Activated T-cell treated with anti-CD3 and anti-CD28 coated beads, Interleukin-2, amount 50 U/mL, for 48 hours (primary cell): ENCODE measurements at regions not wholly inside any gene's neighbourhood (a gene's known extent, or its start where the extent isn't known, plus 50 kb on each side); places are given as distances from the start of the nearest gene placed in this dataset.

Source experiments
- DNase-seq, 2 experiments: peaks; one replicate each; pipeline ENCODE4 v3.0.0-alpha.2; 2020

DNA sequence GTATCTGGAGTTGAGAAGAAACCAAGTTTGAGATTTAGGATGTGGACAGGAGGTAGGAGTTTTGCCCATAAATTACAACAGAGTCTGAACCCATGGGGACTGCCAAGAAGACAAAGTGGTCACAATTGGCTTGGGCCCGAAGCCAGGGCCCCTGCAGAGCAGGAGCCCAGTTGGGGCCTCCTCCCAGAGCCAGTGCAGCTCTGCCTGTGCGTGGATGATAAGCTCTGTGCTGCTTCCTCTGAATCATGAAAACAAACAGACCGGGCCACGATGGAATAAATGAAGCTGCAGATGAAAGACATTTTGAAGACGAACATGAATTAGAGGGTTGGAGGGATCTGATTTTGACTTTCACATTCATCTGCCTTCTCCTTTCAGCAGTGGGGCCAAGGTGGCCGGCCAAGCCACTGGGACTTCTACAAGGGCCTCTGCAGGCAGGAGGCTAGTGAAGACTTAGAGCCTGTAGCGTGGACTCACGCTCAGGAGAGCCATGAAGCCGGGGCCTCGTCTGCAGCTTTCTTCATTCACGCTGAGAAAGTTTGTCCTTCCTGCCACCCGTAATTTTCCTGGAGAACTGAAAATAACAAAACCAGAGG is 156.8 kb upstream of the LYZL1 start:
- DNase-seq: no peak

DNA sequence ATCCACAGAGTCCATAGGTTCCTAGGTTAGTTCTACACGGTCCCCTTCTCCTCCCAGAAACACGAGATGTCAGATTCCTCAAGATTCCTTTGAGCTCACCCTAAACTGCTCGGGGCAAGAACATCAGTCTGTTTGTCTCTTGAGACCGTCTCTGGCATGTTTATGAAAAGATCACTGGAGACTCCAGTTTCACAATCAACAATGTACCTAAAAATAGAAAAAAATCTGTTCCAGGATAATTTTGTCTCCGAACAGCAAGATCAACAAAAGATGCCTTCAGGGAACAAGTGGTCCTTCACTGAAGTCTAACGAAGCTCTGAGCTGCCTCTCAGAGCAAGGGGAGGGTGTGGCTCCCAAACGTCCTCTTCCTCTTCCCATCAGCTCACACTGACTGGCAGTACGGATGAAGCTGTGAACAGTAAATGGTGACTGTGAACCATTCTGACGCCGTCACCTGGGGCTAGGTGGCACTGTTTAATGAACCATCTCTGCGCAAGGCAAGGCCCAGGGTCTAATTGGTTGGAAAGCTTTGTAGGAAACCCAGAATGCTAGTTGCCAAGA is 156.2 kb upstream of the LYZL1 start:
- no peak for DNase-seq

DNA sequence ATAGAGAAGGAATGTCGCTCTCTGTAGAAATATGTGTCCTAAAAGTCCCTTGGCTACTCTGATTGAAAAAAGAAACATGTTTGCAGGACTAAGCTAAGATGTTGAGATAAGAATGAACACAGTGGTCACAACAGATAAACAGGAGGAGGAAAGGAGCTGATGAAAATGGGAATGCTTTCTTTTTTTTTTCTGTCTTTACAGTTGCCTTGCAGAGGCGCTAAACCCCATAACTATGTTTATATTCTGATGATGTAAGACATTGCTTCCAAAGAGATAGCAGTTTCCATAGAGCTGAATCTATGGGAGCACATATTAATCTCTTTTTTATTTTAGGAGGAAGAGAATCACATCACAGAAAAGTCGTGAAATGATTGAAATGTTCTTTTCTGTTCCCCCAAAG is 153.5 kb upstream of the LYZL1 start:
- DNase-seq: no peak

DNA sequence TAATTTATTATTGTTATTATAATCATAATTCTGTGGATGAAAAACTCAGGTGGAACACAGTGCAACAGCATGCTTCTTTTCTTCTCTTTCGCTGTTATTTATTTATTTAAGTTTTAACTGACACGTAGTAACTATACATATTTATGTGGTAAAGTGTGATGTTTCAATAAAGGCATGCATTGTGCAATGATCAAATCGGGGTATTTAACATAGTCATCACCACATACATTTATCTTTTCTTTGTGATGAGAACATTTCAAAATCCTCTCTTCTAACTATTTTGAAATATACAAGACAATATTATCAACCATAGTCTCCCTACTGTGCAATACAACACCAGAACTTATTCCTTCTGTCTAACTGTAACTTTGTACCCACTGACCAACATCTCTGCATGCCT is 152.5 kb upstream of the LYZL1 start:
- no peak for DNase-seq

DNA sequence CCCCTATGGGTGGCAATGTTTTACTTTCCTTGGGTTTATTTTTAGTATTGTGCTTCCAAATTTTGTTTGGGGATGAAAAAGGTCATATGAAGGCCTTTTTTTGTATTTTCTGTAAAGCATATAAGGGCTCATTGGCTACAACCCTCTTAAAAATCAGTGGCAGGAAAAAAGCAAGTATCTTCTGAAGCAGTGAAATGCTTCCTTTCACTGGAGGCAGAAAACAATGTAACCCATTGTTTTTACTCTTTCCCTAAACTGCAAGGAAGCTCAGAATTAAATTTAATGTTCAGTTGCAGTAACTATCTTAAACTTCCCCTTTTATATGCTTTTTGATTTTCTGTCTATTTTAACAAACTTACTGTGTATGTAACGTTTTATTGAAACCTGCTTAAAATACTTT is 148.7 kb upstream of the LYZL1 start:
- no peak for DNase-seq

DNA sequence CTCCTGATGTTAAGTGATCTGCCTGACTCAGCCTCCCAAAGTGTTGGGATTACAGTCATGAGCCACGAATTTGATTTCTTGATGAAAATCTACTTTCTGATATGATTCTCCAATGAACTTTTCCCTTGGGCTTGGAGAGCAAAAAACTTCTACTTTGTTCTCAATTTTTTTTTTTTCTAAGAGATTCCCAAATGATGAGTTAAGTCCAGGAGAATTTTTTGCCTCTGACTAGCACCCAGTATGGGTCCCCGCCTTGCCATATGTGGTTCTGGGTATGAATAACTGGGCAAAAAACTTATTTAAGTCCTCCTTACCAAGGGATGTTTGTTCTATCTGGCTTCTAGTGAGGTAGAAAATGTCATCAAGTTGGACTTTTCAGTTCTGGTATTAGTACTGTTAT is 147.9 kb upstream of the LYZL1 start:
- DNase-seq: no peak

DNA sequence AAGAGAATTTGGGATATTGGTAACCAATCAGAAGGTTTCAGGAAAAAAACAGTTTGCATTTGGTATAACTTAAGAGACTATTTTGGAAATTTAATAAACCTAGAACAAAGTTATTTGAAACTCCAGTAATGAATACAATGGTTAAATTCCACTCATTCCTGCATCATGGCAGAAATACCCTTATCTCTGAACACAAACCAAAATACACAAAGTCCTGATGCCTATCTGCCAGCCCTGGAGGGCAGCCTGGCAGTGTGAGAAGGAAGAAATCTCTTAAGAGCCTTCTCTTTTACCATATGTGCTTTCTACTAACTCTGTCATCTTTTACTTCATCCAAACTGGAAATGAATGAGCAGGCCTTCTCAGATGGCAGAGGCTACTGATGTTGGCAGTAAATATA is 147.1 kb upstream of the LYZL1 start:
- no peak for DNase-seq

DNA sequence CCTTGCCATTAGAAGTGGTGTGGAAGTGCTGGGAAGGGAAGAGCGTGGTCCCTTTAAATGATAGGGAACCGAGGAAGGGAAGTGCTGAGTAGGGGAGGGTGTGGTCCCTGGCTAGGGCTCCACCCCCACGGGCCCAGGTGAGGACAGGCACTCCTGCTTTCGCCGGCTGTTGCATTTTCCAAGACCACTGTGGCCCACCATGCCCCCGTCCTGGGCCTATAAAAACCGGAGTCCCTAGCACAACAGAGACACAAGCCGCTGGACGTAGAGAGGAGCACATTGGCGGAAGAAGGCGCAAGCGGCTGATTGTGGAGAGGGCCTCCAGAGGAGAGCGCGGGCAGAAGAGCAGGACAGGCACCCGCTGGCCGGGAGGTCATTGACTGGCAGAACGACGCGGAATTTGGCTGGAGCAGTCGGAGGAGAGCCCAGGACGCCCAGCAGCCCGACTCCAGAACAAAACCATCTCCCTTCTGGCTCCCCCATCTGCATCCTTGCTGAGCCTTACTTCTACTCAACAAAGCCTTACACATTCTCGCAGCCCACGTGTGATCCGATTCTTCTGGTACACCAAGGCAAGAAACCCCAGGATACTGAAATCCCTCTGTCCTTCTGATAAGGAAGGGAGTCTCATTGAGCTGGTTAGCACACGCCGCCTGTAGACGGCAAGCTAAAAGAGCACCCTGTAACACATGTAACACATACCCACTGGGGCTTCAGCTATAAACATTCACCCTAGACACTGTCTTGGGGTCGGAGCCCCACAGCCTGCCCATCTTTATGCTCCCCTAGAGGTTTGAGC is 146.2 kb upstream of the LYZL1 start:
- DNase-seq: no peak

DNA sequence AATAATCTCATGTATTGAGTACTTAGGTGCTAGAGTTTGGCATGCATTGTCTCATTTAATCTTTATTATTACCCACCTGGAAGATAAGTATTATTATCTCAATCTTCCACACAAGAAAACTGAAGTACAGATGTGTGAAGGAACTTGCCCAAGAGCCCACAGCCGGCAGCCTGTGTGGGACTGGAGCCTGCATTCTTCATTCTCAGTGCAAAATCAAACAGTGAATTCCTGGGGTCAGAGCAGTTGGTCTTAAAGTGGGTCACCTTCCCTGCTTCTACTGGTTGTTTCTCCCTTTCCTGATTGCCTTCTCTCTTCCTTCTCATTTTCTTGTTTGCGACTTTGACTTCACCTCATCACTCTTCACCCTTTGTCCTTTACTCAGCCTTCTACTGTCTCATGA is 144.7 kb upstream of the LYZL1 start:
- DNase-seq: no peak

DNA sequence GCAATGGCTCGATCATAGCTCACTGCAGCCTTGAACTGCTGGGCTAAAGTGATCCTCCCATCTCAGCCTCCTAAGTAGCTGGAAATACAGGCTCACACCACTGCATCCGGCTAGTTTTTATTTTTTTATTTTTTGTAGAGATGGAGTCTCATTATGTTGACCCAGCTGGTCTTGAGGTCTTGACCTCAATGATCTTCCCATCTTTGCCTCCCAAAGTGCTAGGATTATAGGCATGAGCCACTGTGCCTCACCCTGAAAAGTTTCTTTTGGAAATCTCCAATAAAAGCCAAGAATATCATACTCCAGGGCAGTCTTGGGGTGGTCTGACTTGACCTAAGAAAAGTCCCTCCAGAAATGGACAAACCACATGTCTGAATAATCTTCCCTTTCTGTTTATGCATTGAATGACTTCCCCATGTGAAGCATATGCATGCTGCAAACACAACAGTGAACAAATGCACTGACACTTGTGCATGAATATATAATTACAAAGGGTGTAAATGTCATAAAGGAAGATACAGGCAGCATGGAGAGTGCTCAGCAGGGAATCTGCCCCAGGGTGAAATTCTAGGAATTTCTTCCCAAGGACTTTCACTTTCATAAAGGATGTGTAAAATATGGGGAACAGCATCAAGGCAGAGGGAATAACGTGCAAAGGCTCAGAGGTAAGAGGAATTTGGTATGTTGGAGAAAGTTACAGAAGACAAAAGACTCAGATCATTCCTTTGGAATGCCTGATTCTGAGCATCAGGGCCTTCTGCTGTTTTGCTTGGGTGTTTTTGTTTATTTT is 142.4 kb upstream of the LYZL1 start:
- DNase-seq: no peak

DNA sequence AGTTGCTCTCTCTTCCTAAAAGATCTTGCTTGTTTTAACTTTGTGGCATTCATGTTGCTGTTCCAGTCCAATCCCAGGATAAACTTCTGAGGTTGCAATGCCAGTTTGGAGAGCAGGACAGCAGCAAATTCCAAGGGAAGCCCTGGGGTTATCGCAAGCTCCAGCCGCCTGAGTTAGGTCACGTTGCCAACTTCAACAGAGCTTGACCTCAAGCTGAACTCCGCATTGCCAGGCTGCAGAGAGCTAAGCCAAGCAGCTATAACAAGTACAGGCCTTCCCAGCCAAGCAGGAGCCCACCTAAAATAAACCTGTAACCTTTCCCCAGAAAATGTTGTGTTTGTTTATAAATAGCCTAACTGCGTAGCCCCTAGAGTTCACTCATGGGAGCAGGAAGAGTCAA is 138.9 kb upstream of the LYZL1 start:
- DNase-seq: no peak

DNA sequence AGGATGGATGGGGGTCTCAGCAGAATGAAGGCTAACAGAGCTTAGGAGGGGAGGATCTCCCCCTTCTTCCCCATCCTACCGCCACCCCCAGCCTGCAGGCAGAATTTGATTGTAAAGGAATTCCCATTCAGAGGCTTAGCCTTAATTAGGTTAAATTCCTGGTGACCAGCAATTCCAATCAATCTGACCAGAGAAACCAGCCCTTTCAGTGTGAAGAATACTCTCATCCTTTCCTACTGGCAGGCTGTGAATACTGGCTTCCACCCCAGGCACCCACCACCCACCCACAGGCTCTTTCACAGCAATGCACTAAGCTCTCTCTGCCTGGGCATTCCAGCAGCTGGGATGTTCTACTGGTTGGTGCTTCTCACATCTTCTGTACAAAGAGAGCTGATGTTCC is 137.9 kb upstream of the LYZL1 start:
- no peak for DNase-seq

DNA sequence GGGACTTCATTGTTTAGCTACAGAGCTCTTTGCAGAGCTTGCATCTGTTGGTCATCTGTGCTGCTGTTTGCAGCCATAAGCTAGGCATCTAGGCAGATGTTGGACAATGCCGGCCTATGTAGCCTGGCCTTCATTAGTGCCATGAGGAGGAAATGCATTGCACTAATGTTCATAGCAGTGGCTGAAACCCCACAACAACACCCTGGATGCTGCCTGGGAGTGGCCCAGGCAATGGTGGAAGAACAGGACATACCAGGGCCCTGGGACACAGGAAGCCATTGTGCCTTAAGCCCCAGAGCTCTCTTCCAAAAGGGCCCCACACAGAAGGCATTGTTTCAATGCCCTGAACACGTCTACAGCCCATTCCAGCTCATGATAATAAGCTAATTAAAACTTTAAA is 131.5 kb upstream of the LYZL1 start:
- no peak for DNase-seq

DNA sequence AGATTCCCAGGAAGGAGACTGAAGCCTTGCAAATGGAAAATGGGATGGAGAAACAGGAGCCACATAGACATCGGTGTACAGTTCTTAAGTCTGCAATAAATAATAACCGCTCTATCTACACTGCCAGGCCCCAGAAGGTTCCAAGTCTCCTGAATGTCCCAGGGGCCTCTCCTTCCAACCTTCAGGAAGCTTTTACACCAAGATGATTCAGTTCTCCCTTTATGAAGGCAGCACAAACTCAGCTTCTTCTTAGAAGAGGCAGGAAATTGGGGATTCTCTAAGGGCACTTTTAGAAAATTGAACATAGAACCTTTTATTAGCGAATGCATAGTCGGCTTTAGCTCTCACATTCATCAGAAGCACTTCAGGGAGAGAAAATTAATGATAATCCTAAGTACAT is 130.8 kb upstream of the LYZL1 start:
- no peak for DNase-seq

DNA sequence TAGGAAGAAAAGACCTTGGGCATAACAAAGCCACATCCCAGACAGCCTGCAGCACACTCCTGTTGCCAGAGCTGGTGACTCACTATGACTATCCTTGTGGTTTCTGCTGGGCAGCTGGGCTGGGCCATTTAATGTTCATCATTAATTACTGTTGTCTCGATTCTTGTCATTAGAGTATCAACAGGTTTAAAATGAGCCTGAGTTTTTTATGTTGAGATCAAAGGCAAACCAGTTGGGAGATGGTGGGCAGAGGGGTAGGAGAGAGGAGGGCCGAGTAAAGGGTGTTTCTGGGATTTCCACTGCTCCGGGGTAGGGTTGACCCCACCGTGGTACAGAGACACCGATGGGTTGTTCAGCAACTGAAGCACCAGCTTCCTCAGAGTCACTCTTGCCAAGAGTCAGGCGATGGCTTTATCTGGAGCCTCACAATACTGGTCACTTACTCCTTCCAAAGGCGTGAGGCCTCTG is 128.7 kb upstream of the LYZL1 start:
- DNase-seq: no peak

DNA sequence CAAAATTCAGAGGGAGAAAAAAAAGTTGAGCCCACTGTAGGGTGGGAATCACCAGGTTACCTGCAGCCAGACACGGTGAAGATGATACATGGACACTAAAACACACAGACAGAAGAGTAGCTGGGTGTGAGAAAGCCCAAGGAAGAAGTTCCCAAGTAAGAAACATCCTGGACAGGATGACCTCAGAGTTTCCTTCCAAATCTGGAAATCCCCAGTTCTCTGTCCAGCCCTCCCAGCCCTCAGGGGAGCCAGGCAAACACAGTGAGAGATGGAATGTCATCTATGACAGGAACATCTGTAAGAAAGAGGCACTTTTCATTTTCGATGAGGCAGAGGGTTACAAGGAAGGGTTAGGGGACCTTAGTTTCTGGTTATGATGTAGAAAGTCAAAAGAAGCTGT is 125.1 kb upstream of the LYZL1 start:
- DNase-seq: no peak

DNA sequence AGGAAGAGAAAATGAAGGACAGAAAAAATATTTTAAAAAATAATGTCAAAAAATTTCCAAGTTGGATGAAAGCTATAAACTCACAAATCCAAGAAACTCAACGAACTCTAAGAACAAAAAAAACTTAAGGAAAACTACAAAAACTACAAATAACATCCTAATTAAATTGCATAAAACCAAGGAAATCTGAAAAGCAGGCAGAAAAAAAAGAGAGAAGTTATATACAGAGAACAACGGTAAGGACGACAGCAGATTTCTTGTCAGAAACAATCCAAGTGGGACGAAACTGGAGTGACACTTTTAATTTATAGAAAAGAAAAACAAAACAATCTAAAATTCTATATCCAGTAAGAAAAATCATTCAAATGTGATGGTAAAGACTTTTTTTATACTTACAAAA is 122.2 kb upstream of the LYZL1 start:
- DNase-seq: no peak

DNA sequence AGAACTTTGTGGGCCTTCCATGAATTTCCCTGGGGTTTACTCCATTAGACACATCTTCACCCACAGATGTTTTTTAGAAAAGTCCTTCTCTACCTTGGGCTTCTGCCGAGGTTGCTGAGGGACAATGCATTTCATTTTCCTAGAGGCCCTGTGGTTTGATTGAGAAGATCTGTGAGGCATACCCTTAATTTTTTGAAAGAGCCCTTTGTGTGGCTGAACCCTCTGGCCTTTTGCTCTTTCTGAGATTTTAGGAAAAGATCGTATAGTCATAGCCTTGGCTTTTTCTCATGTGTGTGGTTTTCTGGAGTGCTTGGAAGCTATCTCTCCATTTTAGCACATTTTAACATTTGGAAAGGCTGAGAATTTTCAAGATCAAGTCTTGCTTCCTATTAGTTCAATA is 119.8 kb upstream of the LYZL1 start:
- no peak for DNase-seq

DNA sequence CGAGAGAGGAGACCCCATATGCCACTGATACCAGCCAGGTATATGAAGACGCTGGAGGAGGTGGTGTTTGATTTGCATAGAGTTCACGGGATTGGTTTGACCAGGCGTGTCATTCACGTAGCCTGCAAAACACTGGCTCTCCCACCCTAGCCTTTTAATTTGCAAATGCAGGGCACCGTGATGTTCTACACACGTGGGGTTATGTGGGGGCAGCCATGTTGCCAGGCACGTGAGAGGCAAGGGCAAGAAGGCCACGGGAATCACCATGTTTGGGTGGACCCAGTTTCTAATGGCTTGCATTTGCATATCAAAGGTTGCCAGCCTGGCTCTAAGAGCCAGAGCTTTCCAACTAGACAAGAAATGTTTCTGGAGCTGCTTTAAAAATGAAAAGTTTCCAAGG is 117.2 kb upstream of the LYZL1 start:
- DNase-seq: no peak

DNA sequence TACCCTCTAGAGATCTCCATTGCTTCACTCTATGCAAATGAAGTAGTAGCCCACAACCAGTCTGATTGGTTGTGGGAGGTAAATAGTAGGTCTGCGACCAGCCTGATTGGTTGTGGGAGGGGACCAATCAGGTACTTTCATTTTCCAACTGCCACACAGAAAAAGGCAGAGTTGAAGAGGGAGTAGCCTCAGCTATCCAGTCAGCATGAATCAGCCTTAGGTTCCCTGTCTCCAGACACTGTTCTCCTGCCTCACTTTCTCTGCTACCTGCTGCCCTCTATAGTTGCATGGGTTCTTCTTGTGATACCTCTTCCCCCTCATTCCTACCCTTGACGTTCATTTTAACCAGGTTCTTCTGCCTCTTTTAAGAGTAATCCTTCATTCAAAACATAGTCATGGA is 114.5 kb upstream of the LYZL1 start:
- DNase-seq: no peak

DNA sequence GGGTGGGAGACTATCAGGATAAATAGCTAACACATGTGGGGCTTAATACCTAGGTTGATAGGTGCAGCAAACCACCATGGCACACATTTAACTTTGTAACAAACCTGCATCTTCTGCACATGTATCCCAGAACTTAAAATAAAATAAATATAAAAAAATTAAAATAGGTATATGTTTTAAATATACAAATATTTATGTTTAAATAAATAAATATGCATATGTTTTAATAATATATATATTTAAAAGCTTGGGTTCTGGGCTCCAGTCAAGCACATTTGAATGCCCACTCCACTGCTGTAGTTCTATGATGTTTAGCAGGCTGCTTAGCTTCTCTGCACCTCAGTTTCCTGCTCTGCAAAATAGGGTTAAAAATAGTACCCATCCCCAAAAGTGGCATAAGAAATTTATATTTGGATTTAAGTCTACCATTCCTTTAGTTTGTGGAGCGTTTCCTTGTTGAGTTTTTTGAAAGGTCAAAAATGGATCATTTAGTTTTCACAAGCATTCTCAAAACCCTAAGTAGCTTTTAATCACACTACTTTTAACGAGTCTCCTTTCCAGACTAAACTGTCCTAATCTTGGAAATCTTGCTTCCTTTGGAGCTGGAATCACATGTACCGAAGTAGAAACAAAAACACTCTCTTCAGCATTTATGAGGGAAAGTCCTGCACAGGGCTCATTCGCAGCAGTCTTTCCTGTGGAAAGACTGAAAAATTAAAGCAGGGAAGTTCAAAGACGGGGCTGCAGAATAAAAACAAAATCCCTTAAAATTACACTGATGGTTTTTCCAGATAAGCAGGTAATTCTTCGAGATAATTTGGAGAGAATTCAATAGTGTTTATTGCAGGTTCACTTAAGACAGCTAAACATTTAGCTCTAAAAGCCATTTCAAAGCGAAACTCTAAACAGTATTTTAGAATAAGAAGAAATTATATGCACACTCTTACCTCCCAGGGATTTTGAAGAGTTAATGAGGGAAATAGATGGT is 111.7 kb upstream of the LYZL1 start:
- no peak for DNase-seq

DNA sequence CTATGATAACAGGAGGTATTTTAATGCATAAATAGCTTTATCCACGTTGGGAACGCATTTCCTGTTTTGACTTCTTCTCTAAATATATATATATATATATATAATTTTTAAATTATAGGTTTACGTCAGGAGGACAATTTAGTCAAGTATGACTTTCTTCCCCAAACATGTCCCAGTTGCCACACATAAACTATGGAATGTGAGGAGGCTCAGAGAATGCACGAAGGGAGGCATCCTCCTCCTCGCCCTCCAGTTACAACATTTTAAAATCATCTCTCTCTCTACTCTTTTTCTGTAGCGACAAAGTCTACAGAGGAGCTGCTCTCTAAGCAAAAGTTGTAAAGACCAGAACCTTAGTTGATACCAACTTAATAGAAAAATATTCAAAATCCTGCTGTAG is 106.9 kb upstream of the LYZL1 start:
- DNase-seq: no peak
